Panc1 (cell line): ENCODE measurements at regions not wholly inside any gene's neighbourhood (a gene's known extent, or its start where the extent isn't known, plus 50 kb on each side); places are given as distances from the start of the nearest gene placed in this dataset.

ENCODE experiments used
- CTCF ChIP-seq: fragments of 450-650 bp; IDR thresholded peaks from 2 replicates; pipeline ENCODE4 v1.5.1; 2017; ENCODE audit warnings: mild to moderate bottlenecking
- POLR2AphosphoS5 ChIP-seq: IDR thresholded peaks from 2 replicates; pipeline ENCODE4 v1.6.1; 2012; ENCODE audit warnings: mild to moderate bottlenecking, low read depth, low read length, moderate library complexity
- TCF7L2 ChIP-seq: IDR thresholded peaks from 2 replicates; pipeline ENCODE4 v1.6.1; 2011; ENCODE audit warnings: mild to moderate bottlenecking, low read depth, low read length, inconsistent platforms
- TF ChIP-seq, protein P1 (sequence below), 2 experiments: IDR thresholded peaks; 2 replicates each; pipeline ENCODE4 v1.6.1; 2011 to 2012; ENCODE audit warnings: low read depth in 2 of 2, control low read depth in 1 of 2, low read length in 1 of 2, mild to moderate bottlenecking in 1 of 2, moderate library complexity in 1 of 2; ENCODE audit not compliant: insufficient read depth in 1 of 2

GRCh38 chr4:181312066-181312465 lies 931.1 kb upstream of the TENM3 start:
- TF ChIP-seq CTCF, result no peak
- TF ChIP-seq, protein P1, sequence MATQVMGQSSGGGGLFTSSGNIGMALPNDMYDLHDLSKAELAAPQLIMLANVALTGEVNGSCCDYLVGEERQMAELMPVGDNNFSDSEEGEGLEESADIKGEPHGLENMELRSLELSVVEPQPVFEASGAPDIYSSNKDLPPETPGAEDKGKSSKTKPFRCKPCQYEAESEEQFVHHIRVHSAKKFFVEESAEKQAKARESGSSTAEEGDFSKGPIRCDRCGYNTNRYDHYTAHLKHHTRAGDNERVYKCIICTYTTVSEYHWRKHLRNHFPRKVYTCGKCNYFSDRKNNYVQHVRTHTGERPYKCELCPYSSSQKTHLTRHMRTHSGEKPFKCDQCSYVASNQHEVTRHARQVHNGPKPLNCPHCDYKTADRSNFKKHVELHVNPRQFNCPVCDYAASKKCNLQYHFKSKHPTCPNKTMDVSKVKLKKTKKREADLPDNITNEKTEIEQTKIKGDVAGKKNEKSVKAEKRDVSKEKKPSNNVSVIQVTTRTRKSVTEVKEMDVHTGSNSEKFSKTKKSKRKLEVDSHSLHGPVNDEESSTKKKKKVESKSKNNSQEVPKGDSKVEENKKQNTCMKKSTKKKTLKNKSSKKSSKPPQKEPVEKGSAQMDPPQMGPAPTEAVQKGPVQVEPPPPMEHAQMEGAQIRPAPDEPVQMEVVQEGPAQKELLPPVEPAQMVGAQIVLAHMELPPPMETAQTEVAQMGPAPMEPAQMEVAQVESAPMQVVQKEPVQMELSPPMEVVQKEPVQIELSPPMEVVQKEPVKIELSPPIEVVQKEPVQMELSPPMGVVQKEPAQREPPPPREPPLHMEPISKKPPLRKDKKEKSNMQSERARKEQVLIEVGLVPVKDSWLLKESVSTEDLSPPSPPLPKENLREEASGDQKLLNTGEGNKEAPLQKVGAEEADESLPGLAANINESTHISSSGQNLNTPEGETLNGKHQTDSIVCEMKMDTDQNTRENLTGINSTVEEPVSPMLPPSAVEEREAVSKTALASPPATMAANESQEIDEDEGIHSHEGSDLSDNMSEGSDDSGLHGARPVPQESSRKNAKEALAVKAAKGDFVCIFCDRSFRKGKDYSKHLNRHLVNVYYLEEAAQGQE (IDR thresholded peaks at IDR 0.05; ENCODE audit: insufficient read depth in 1 of 2, low read depth in 2 of 2, low read length in 1 of 2), result no peak
- TF ChIP-seq POLR2AphosphoS5, result no peak
- no peak for TF ChIP-seq TCF7L2
